NB4 (cell line): ENCODE measurements at regions not wholly inside any gene's neighbourhood (a gene's known extent, or its start where the extent isn't known, plus 50 kb on each side); places are given as distances from the start of the nearest gene placed in this dataset.

ENCODE experiments used
- DNase-seq: peaks from one replicate; pipeline ENCODE4 v3.0.0; 2010; ENCODE audit warnings: low read depth
- H3K4me3 ChIP-seq: one replicate; pipeline ENCODE4 v1.5.1; 2011; ENCODE audit warnings: mild to moderate bottlenecking, low read depth, low read length, moderate library complexity
- MYC ChIP-seq: IDR thresholded peaks from 2 replicates; pipeline ENCODE4 v1.6.1; 2011; ENCODE audit warnings: low read depth, low read length
- POLR2A ChIP-seq: IDR thresholded peaks from 2 replicates; pipeline ENCODE4 v1.6.1; 2011; ENCODE audit warnings: mild to moderate bottlenecking; ENCODE audit not compliant: insufficient read length; ENCODE audit errors: extremely low read depth
- TF ChIP-seq, protein P1 (sequence below): IDR thresholded peaks from 2 replicates; pipeline ENCODE4 v1.6.1; 2011; ENCODE audit warnings: low read depth, low read length
- TF ChIP-seq, protein P2 (sequence below): IDR thresholded peaks from one replicate; pipeline ENCODE4 v1.5.1; 2012; ENCODE audit warnings: low read depth, low read length

DNA sequence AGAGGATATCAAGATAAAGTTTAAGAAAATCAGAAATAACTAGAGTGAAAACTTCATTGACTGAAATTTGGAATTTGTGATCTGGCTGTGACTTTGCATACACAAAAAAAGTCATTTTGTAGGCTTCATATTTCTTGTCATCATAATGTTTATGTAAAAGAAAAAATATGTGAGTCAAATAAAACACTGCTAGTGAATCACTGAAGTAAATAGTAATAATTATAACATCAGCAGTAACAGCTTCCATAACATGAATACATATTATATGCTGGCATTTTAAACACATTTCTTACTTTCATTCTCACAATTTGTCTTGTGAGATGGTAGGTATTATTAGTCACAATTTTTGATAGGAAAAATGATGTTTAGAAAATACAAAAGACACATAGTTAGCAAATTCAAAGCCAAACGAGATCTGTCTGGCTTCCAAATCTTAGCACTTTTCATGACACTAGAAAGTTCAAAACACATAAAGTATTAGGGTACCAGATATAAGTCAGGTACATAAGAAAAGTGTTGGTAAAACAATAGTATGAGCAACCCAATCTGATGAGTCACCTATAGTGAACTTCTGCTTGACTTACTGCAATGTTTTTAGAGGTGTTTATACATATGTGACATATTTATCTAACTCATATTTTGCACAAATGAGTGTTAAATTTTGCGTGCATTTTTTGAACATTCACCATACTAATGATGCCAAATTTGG, 241.0 kb upstream of the SNX7 start:
- DNase-seq, result no peak
- TF ChIP-seq, protein P1, sequence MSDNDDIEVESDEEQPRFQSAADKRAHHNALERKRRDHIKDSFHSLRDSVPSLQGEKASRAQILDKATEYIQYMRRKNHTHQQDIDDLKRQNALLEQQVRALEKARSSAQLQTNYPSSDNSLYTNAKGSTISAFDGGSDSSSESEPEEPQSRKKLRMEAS, result no peak
- TF ChIP-seq MYC (no peak), POLR2A (no peak)
- TF ChIP-seq, protein P2, sequence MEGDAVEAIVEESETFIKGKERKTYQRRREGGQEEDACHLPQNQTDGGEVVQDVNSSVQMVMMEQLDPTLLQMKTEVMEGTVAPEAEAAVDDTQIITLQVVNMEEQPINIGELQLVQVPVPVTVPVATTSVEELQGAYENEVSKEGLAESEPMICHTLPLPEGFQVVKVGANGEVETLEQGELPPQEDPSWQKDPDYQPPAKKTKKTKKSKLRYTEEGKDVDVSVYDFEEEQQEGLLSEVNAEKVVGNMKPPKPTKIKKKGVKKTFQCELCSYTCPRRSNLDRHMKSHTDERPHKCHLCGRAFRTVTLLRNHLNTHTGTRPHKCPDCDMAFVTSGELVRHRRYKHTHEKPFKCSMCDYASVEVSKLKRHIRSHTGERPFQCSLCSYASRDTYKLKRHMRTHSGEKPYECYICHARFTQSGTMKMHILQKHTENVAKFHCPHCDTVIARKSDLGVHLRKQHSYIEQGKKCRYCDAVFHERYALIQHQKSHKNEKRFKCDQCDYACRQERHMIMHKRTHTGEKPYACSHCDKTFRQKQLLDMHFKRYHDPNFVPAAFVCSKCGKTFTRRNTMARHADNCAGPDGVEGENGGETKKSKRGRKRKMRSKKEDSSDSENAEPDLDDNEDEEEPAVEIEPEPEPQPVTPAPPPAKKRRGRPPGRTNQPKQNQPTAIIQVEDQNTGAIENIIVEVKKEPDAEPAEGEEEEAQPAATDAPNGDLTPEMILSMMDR, result no peak
- no peak overlapping the region for H3K4me3 ChIP-seq

DNA sequence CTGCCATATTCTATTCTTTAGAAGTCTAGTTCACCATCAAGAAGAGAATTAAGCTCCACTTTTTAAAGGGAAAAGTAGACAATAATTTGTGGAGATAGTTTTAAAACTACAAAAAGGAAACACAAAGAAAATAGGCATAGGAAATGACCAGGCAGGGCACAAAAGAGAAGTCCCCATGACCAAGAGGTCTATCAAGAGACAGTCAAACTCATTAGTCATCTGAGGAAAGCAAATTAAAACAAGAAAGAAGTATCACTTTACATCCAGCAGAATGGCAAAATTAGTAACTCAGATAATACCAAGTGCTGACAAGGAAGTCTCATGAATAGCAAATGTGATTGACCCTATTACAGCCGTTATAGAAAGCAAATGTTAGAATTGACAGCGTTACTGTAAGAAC, 243.7 kb upstream of the SNX7 start:
- TF ChIP-seq POLR2A (no peak), MYC (no peak)
- TF ChIP-seq, protein P2, result no peak
- TF ChIP-seq, protein P1, result no peak
- H3K4me3 ChIP-seq, result no peak overlapping the region
- no peak for DNase-seq

DNA sequence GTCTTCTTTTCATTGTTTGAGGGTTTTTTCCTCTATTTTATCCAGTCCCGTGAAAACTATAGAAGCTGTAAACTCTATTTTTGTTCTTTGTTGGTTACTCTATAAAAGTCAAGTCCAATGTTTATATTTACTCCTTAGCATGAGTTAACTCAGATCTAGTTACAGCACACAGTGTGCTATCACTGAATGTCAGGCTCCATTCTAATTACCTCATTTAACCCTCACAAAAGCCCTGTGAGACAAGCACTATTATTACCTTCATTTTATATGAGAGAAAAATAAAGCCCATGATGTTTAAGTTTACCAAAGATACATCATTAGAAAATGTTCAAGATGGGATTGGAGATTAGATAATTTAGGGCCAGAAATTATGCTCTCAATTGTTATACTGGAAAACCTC, 251.4 kb upstream of the SNX7 start:
- no peak overlapping the region for H3K4me3 ChIP-seq
- TF ChIP-seq MYC (no peak), POLR2A (no peak)
- TF ChIP-seq, protein P2, result no peak
- TF ChIP-seq, protein P1, result no peak
- DNase-seq, result no peak

DNA sequence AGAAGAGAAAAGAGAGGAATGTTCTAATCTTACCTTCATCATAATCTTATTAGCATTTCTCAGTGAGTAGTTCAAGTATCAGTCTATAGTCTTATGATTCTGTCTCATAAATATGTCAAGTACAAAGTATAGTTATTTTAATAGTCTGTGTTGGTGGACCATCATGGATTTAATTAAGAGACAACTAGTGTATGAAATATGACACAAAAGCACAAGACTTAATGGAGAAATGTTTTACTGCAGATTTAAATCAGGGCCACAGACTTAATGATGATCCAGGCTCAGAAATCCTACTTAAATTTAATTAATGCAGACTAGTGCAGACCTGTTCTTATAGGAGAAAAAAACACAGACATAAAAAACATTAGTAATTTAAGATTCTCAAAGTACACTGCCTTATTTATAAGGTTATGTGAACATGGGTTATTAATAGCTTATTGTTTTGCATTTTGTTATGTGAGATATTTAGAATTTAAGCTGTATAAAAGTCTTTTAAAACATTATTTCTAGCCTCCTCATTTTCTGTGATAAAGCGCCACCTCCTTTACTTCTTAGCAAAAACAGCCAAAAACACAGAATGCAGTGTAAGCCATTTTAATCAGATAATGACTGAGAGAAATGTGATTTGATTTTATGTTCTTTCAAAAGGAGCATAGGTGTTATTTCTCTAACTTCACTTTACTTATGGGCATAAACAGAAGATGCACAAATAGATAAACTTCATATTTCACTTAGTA, 255.0 kb upstream of the SNX7 start:
- DNase-seq, result no peak
- TF ChIP-seq MYC, result no peak
- TF ChIP-seq, protein P2, result no peak
- TF ChIP-seq, protein P1, result no peak
- TF ChIP-seq POLR2A, result no peak
- no peak overlapping the region for H3K4me3 ChIP-seq

DNA sequence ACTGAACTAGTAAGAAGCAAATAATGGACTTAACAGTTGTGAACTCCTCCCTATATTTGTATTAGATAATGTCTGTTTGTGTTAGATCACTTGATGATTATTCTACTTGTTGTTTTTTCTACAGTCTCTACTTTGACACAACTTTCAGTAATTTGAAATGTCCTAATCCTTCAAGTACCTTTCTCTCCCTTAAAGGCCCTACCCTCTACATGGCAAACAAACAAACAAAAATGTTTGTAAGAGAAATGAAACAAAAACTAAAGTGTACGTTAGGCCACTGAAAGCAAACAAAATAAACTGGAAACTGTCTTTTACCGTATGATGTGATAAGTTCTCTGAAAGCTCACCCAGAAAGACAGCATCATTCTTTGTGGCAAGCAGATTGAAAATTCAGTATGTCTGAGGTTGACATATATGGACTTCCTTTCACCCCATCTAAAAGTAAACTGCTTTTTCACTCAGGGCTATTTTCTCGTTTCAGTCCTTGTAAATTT, 255.9 kb upstream of the SNX7 start:
- TF ChIP-seq, protein P2, result no peak
- no peak for TF ChIP-seq POLR2A
- TF ChIP-seq MYC, result no peak
- TF ChIP-seq, protein P1, result no peak
- no peak for DNase-seq
- H3K4me3 ChIP-seq, result no peak overlapping the region
